WTC11 (cell line): ENCODE measurements at regions not wholly inside any gene's neighbourhood (a gene's known extent, or its start where the extent isn't known, plus 50 kb on each side); places are given as distances from the start of the nearest gene placed in this dataset.
A peak's percentile ranks its signal among the peaks of the same experiment; 100 is the strongest.

ENCODE experiments used
- ATAC-seq: fragments of 200-7000 bp; cut with Tn5 transposase; 2 replicates; pipeline ENCODE4 v1.10.0; 2021; ENCODE audit warnings: mild to moderate bottlenecking, moderate library complexity
- CTCF ChIA-PET: fragments of 300-600 bp; sonication (Branson Sonifier 250); formaldehyde crosslinking; loops from one replicate; lab custom pipeline; 2021; ENCODE audit warnings: antibody characterized with exemption; lab: Charles Lee
- POLR2A ChIA-PET: fragments of 350-600 bp; sonication (Branson Sonifier 250); formaldehyde crosslinking; loops from one replicate; lab custom pipeline; 2021; ENCODE audit warnings: antibody characterized with exemption; lab: Charles Lee
- DNase-seq: peaks from one replicate; pipeline ENCODE4 v3.0.0; 2021; ENCODE audit warnings: low spot score
- H3K27ac Mint-ChIP-seq: 2 replicates; pipeline ENCODE4 v1.8.0; 2021; ENCODE audit warnings: mixed read lengths
- H3K27me3 Mint-ChIP-seq: 2 replicates; pipeline ENCODE4 v1.8.0; 2021; ENCODE audit warnings: low read depth, mild to moderate bottlenecking, moderate library complexity, mixed read lengths
- H3K36me3 Mint-ChIP-seq: 2 replicates; pipeline ENCODE4 v1.8.0; 2021; ENCODE audit warnings: mixed read lengths
- H3K4me1 Mint-ChIP-seq: 2 replicates; pipeline ENCODE4 v1.8.0; 2022; ENCODE audit warnings: mixed read lengths
- H3K4me3 Mint-ChIP-seq: 2 replicates; pipeline ENCODE4 v1.8.0; 2021; ENCODE audit warnings: mild to moderate bottlenecking, moderate library complexity, mixed read lengths
- H3K9me3 Mint-ChIP-seq: 2 replicates; pipeline ENCODE4 v1.8.0; 2021; ENCODE audit warnings: mixed read lengths
- CBFB ChIP-seq: sonication (generic); formaldehyde crosslinking; IDR thresholded peaks from 2 replicates; pipeline ENCODE4 v1.8.1; 2022; ENCODE audit warnings: mild to moderate bottlenecking, low read depth, missing genetic modification reagents
- CREB1 ChIP-seq: sonication (generic); formaldehyde crosslinking; IDR thresholded peaks from 2 replicates; pipeline ENCODE4 v1.8.0; 2023; ENCODE audit warnings: mild to moderate bottlenecking, missing genetic modification reagents
- CREM ChIP-seq: sonication (generic); formaldehyde crosslinking; IDR thresholded peaks from 2 replicates; pipeline ENCODE4 v1.8.1; 2022; ENCODE audit warnings: mild to moderate bottlenecking, missing genetic modification reagents, moderate library complexity
- FOXP1 ChIP-seq: sonication (generic); formaldehyde crosslinking; IDR thresholded peaks from 2 replicates; pipeline ENCODE4 v1.8.0; 2022; ENCODE audit warnings: missing genetic modification reagents, mild to moderate bottlenecking, moderate library complexity, borderline replicate concordance
- IRF2 ChIP-seq: sonication (generic); formaldehyde crosslinking; IDR thresholded peaks from 2 replicates; pipeline ENCODE4 v1.8.0; 2022; ENCODE audit warnings: low read depth, missing genetic modification reagents, borderline replicate concordance
- JAZF1 ChIP-seq: fragments of 250-450 bp; sonication (Bioruptor Pico); IDR thresholded peaks from 2 replicates; pipeline ENCODE4 v1.9.0; 2021; ENCODE audit warnings: moderate library complexity, mild to moderate bottlenecking, inconsistent platforms
- KAT7 ChIP-seq: sonication (generic); formaldehyde crosslinking; IDR thresholded peaks from 2 replicates; pipeline ENCODE4 v1.8.1; 2023; ENCODE audit warnings: missing genetic modification reagents, mild to moderate bottlenecking, borderline replicate concordance
- MYBL2 ChIP-seq: sonication (generic); formaldehyde crosslinking; IDR thresholded peaks from 2 replicates; pipeline ENCODE4 v1.8.1; 2023; ENCODE audit warnings: mild to moderate bottlenecking, moderate library complexity, missing genetic modification reagents
- NFATC4 ChIP-seq: fragments of 250-450 bp; sonication (Bioruptor Pico); IDR thresholded peaks from 2 replicates; pipeline ENCODE4 v1.9.0; 2021; ENCODE audit warnings: mild to moderate bottlenecking
- PRRX2 ChIP-seq: fragments of 250-450 bp; sonication (Bioruptor Pico); IDR thresholded peaks from 2 replicates; pipeline ENCODE4 v1.8.0; 2021; ENCODE audit warnings: mild to moderate bottlenecking
- TCF7 ChIP-seq: sonication (generic); formaldehyde crosslinking; IDR thresholded peaks from 2 replicates; pipeline ENCODE4 v1.8.0; 2022; ENCODE audit warnings: mild to moderate bottlenecking, low read depth, missing genetic modification reagents, moderate library complexity
- TEAD1 ChIP-seq: sonication (generic); formaldehyde crosslinking; IDR thresholded peaks from 2 replicates; pipeline ENCODE4 v1.8.0; 2022; ENCODE audit warnings: mild to moderate bottlenecking, missing genetic modification reagents
- ZNF138 ChIP-seq: sonication (generic); formaldehyde crosslinking; conservative IDR thresholded peaks from 2 replicates; pipeline ENCODE4 v1.8.1; 2022; ENCODE audit warnings: mild to moderate bottlenecking, moderate library complexity, missing genetic modification reagents
- ZNF263 ChIP-seq: sonication (generic); formaldehyde crosslinking; IDR thresholded peaks from 2 replicates; pipeline ENCODE4 v1.8.1; 2022; ENCODE audit warnings: low read depth, mild to moderate bottlenecking, moderate library complexity, missing genetic modification reagents
- TF ChIP-seq, protein P1 (sequence below): fragments of 250-450 bp; sonication (Bioruptor Pico); IDR thresholded peaks from 2 replicates; pipeline ENCODE4 v1.8.0; 2021; ENCODE audit warnings: mild to moderate bottlenecking
- TF ChIP-seq, protein P2 (sequence below): sonication (generic); formaldehyde crosslinking; IDR thresholded peaks from 2 replicates; pipeline ENCODE4 v1.8.0; 2023; ENCODE audit warnings: missing genetic modification reagents, mild to moderate bottlenecking, borderline replicate concordance
- TF ChIP-seq, protein P3 (sequence below): sonication (generic); formaldehyde crosslinking; IDR thresholded peaks from 2 replicates; pipeline ENCODE4 v1.8.1; 2022; ENCODE audit warnings: mild to moderate bottlenecking, missing genetic modification reagents, moderate library complexity, borderline replicate concordance
- TF ChIP-seq, protein P4 (sequence below): sonication (generic); formaldehyde crosslinking; IDR thresholded peaks from 2 replicates; pipeline ENCODE4 v1.8.1; 2023; ENCODE audit warnings: mild to moderate bottlenecking, missing genetic modification reagents, moderate library complexity
- TF ChIP-seq, protein P5 (sequence below): sonication (generic); formaldehyde crosslinking; IDR thresholded peaks from 2 replicates; pipeline ENCODE4 v1.8.0; 2023; ENCODE audit warnings: missing genetic modification reagents

DNA sequence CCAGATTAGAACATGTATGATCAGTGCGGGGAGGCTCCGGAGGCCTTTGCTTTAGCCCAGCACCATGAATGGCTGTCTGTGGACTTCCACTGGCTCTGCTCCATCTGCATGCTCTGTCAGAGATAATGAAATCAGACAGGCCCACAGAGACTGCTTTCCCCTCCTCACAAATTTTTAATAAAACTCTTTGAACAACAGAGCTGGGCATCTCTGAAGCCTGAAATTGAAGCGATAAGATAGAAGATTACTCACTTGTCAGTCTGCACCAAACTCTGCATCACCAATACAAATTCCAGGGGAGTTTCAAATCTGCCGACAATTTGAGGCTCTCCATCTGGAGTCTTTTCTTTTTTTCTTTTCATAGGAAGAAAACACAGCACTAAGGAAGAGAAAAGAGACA is 110.0 kb downstream of the DYRK2 start (continued):
- TF ChIP-seq JAZF1 = no peak
- TF ChIP-seq TCF7 (CRISPR knock-in tag) = no peak
- no peak for TF ChIP-seq ZNF138
- TF ChIP-seq IRF2 (CRISPR knock-in tag) = no peak
- TF ChIP-seq TEAD1 (CRISPR knock-in tag) = no peak
- TF ChIP-seq ZNF263 (CRISPR knock-in tag) = no peak
- no peak for TF ChIP-seq CREM (CRISPR knock-in tag)
- no peak for TF ChIP-seq CREB1
- TF ChIP-seq, all 79 proteins: peak for 0

DNA sequence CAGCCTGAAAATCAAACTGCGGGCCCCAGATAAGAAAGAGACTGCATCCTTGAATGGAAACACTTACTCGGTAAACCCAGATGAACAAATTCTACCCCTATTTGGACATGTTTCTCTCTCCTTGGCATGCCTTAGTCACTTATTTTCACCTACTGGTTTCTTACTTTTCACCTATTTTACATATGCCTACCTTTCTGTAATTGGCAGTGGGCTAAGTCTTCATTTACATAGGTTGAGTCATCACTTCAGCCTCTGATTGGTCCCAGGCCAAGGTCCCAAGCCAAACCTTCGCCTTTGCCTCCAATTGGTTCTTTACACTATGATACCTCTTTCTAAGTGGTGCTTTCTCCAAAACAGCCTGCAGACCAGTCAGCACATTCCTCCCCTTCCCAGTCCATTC is 111.3 kb downstream of the DYRK2 start:
- ChIA-PET POLR2A (no interaction called here), CTCF (no interaction called here)
- peaks cover 14% of the 10 kb centered on the region for H3K9me3 Mint-ChIP-seq
- DNase-seq (no peak), ATAC-seq (peak; percentile 22; the same call in 1 of the 2 replicates)
- no peak overlapping the region for H3K4me3 Mint-ChIP-seq
- no peak for TF ChIP-seq MYBL2 (CRISPR knock-in tag)
- no peak for TF ChIP-seq ZNF138
- no peak for TF ChIP-seq CBFB (CRISPR knock-in tag)
- TF ChIP-seq, protein P1, sequence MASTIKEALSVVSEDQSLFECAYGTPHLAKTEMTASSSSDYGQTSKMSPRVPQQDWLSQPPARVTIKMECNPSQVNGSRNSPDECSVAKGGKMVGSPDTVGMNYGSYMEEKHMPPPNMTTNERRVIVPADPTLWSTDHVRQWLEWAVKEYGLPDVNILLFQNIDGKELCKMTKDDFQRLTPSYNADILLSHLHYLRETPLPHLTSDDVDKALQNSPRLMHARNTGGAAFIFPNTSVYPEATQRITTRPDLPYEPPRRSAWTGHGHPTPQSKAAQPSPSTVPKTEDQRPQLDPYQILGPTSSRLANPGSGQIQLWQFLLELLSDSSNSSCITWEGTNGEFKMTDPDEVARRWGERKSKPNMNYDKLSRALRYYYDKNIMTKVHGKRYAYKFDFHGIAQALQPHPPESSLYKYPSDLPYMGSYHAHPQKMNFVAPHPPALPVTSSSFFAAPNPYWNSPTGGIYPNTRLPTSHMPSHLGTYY = no peak
- TF ChIP-seq, protein P2, sequence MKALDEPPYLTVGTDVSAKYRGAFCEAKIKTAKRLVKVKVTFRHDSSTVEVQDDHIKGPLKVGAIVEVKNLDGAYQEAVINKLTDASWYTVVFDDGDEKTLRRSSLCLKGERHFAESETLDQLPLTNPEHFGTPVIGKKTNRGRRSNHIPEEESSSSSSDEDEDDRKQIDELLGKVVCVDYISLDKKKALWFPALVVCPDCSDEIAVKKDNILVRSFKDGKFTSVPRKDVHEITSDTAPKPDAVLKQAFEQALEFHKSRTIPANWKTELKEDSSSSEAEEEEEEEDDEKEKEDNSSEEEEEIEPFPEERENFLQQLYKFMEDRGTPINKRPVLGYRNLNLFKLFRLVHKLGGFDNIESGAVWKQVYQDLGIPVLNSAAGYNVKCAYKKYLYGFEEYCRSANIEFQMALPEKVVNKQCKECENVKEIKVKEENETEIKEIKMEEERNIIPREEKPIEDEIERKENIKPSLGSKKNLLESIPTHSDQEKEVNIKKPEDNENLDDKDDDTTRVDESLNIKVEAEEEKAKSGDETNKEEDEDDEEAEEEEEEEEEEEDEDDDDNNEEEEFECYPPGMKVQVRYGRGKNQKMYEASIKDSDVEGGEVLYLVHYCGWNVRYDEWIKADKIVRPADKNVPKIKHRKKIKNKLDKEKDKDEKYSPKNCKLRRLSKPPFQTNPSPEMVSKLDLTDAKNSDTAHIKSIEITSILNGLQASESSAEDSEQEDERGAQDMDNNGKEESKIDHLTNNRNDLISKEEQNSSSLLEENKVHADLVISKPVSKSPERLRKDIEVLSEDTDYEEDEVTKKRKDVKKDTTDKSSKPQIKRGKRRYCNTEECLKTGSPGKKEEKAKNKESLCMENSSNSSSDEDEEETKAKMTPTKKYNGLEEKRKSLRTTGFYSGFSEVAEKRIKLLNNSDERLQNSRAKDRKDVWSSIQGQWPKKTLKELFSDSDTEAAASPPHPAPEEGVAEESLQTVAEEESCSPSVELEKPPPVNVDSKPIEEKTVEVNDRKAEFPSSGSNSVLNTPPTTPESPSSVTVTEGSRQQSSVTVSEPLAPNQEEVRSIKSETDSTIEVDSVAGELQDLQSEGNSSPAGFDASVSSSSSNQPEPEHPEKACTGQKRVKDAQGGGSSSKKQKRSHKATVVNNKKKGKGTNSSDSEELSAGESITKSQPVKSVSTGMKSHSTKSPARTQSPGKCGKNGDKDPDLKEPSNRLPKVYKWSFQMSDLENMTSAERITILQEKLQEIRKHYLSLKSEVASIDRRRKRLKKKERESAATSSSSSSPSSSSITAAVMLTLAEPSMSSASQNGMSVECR (CRISPR knock-in tag) = no peak
- TF ChIP-seq, protein P3, sequence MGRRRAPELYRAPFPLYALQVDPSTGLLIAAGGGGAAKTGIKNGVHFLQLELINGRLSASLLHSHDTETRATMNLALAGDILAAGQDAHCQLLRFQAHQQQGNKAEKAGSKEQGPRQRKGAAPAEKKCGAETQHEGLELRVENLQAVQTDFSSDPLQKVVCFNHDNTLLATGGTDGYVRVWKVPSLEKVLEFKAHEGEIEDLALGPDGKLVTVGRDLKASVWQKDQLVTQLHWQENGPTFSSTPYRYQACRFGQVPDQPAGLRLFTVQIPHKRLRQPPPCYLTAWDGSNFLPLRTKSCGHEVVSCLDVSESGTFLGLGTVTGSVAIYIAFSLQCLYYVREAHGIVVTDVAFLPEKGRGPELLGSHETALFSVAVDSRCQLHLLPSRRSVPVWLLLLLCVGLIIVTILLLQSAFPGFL (CRISPR knock-in tag) = no peak
- TF ChIP-seq, protein P4, sequence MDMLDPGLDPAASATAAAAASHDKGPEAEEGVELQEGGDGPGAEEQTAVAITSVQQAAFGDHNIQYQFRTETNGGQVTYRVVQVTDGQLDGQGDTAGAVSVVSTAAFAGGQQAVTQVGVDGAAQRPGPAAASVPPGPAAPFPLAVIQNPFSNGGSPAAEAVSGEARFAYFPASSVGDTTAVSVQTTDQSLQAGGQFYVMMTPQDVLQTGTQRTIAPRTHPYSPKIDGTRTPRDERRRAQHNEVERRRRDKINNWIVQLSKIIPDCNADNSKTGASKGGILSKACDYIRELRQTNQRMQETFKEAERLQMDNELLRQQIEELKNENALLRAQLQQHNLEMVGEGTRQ (CRISPR knock-in tag) = no peak
- no peak for TF ChIP-seq FOXP1 (CRISPR knock-in tag)
- no peak for TF ChIP-seq NFATC4 (CRISPR knock-in tag)
- peaks cover 28% of the 10 kb centered on the region for H3K4me1 Mint-ChIP-seq
- H3K36me3 Mint-ChIP-seq = peaks cover 4% of the 10 kb centered on the region; the same call in 1 of the 2 replicates
- no peak overlapping the region for H3K27ac Mint-ChIP-seq
- no peaks in the 10 kb centered on the region for H3K27me3 Mint-ChIP-seq

DNA sequence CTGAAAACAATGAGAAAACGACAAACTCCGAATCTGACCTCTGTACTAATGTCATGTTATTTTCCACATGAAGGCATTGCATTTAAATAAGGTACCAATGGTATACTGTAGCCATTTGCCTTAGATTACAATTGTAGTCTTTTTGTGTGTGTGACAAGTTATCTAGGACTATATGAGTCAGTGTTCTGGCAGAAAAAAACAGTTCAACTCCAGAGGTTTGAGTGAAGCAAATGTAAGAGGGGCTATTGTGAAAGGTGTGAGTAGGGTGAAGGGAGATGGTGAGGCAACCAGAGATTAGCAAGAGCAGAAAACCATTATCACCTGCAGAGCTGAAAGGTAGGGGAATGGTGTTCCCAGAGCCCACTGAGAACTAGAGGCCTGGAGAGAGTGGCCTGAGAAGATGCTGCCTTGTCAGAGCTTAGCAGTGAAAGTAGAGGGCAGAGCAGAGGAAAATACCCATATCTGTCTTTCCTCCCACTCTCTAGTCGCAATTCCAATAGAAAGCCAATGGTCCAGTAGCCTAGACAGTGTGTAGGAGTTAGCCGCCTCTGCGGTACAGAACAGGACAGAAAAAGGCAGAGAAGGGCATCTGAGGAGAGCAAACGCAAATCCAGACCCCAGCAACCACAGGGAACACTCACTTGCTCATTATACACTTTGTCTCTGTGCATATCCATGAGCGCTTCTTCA is 112.2 kb downstream of the DYRK2 start:
- no peak overlapping the region for H3K4me3 Mint-ChIP-seq
- H3K4me1 Mint-ChIP-seq = peaks cover 27% of the 10 kb centered on the region
- ATAC-seq = no peak
- no peak for DNase-seq
- TF ChIP-seq, protein P5, sequence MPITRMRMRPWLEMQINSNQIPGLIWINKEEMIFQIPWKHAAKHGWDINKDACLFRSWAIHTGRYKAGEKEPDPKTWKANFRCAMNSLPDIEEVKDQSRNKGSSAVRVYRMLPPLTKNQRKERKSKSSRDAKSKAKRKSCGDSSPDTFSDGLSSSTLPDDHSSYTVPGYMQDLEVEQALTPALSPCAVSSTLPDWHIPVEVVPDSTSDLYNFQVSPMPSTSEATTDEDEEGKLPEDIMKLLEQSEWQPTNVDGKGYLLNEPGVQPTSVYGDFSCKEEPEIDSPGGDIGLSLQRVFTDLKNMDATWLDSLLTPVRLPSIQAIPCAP = no peak
- TF ChIP-seq CREM (CRISPR knock-in tag) (no peak), PRRX2 (CRISPR knock-in tag) (no peak), MYBL2 (CRISPR knock-in tag) (no peak), KAT7 (no peak), CREB1 (no peak)
- no peak overlapping the region for H3K27ac Mint-ChIP-seq
- CTCF ChIA-PET = no interaction called here
- POLR2A ChIA-PET = interaction anchor here (1.1 kb wide), 1 partner anchor 12 kb away, joined by 3 read pairs; no protein-coding TSS in a partner anchor
- peaks cover 4% of the 10 kb centered on the region; the same call in 1 of the 2 replicates for H3K36me3 Mint-ChIP-seq
- peaks cover 14% of the 10 kb centered on the region for H3K9me3 Mint-ChIP-seq
- H3K27me3 Mint-ChIP-seq = no peaks in the 10 kb centered on the region
